CD4-positive, alpha-beta T cell (primary cell): ENCODE measurements at regions not wholly inside any gene's neighbourhood (a gene's known extent, or its start where the extent isn't known, plus 50 kb on each side); places are given as distances from the start of the nearest gene placed in this dataset.

Experiments used
- ATAC-seq: fragments of 200-7000 bp; cut with Tn5 transposase; one replicate; pipeline ENCODE4 v1.10.0; 2022; ENCODE audit warnings: mild to moderate bottlenecking; ENCODE audit not compliant: poor library complexity
- CTCF ChIA-PET: fragments of 350-600 bp; sonication (Branson Sonifier 250); formaldehyde crosslinking; loops from one replicate; lab custom pipeline; 2021; ENCODE audit warnings: antibody characterized with exemption, inconsistent platforms; lab: Charles Lee
- POLR2A ChIA-PET: fragments of 350-600 bp; sonication (Branson Sonifier 250); formaldehyde crosslinking; loops from one replicate; lab custom pipeline; 2021; ENCODE audit warnings: antibody characterized with exemption, inconsistent platforms; lab: Charles Lee
- DNase-seq, 14 experiments: peaks; one replicate each; pipeline ENCODE4 v3.0.0-alpha.2; 2013 to 2020; ENCODE audit warnings: mixed read lengths in 2 of 14
- H3K27ac ChIP-seq, 2 donors: one replicate each; pipeline versions ENCODE4 v1.5.1 to v1.7.0; 2013; ENCODE audit warnings: low read length in 2 of 2, low read depth in 1 of 2, mild to moderate bottlenecking in 1 of 2
- H3K27me3 ChIP-seq, 2 experiments: 1 replicate in 1 of 2; 2 replicates in 1 of 2; pipeline versions ENCODE4 v1.6.1 to v1.7.0; 2013; ENCODE audit warnings: low read length in 2 of 2, control low read depth in 1 of 2, mild to moderate bottlenecking in 1 of 2, moderate library complexity in 1 of 2; ENCODE audit not compliant: insufficient read depth in 2 of 2, control insufficient read depth in 1 of 2
- H3K36me3 ChIP-seq: one replicate; pipeline ENCODE4 v1.6.1; 2013; ENCODE audit warnings: low read length, control low read depth; ENCODE audit not compliant: insufficient read depth
- H3K4me1 ChIP-seq: one replicate; pipeline ENCODE4 v1.6.1; 2013; ENCODE audit warnings: low read length, control low read depth; ENCODE audit not compliant: insufficient read depth
- H3K4me3 ChIP-seq: one replicate; pipeline ENCODE4 v1.5.1; 2013; ENCODE audit warnings: mild to moderate bottlenecking, low read length, moderate library complexity
- H3K9me3 ChIP-seq, 2 experiments: 1 replicate in 1 of 2; 2 replicates in 1 of 2; pipeline versions ENCODE4 v1.6.1 to v1.7.0; 2013; ENCODE audit warnings: low read length in 2 of 2, mild to moderate bottlenecking in 2 of 2, control low read depth in 1 of 2, moderate library complexity in 1 of 2; ENCODE audit not compliant: control insufficient read depth in 1 of 2, insufficient read depth in 1 of 2
- H3K27ac Mint-ChIP-seq: one replicate; pipeline ENCODE4 v1.8.0; 2020; ENCODE audit warnings: mixed read lengths
- H3K27me3 Mint-ChIP-seq: one replicate; pipeline ENCODE4 v1.8.0; 2021; ENCODE audit warnings: mixed read lengths
- H3K36me3 Mint-ChIP-seq: one replicate; pipeline ENCODE4 v1.8.0; 2021; ENCODE audit warnings: low read depth, mixed read lengths
- H3K4me1 Mint-ChIP-seq: one replicate; pipeline ENCODE4 v1.8.0; 2021; ENCODE audit warnings: low read depth, mixed read lengths
- H3K4me3 Mint-ChIP-seq: one replicate; pipeline ENCODE4 v1.8.0; 2020; ENCODE audit warnings: mild to moderate bottlenecking, mixed read lengths
- H3K9me3 Mint-ChIP-seq: one replicate; pipeline ENCODE4 v1.8.0; 2020; ENCODE audit warnings: mixed read lengths
- CTCF ChIP-seq: fragments of 200-600 bp; IDR thresholded peaks from one replicate; pipeline ENCODE4 v1.8.0; 2022; ENCODE audit warnings: antibody characterized with exemption, mild to moderate bottlenecking
- intact Hi-C, 2 experiments: fragments of 100-400 bp; cut with DNase I in 1 of 2; cut with micrococcal nuclease in 1 of 2; formaldehyde crosslinking; loops; one replicate each; pipeline versions ENCODE4 v1.15.1 to v1.9.0; 2023 to 2025; cut with DNase I, micrococcal nuclease

GRCh38 chr1:56061824-56062223 lies 517.5 kb downstream of the PLPP3 start:
- Histone ChIP-seq H3K27me3 (no peaks in the 10 kb centered on the region), H3K9me3 (no peaks in the 10 kb centered on the region), H3K36me3 (no peaks in the 10 kb centered on the region), H3K4me1 (no peaks in the 10 kb centered on the region), H3K4me3 (no peak overlapping the region), H3K27ac (no peak overlapping the region)
- Mint-ChIP-seq H3K27me3 (no peaks in the 10 kb centered on the region), H3K9me3 (no peaks in the 10 kb centered on the region), H3K27ac (no peak overlapping the region), H3K4me1 (no peaks in the 10 kb centered on the region), H3K4me3 (no peak overlapping the region), H3K36me3 (no peaks in the 10 kb centered on the region)
- TF ChIP-seq CTCF = no peak
- DNase-seq = no peak
- ChIA-PET POLR2A (no interaction called here), CTCF (no interaction called here)
- intact Hi-C loops = no loop called here
- no peak for ATAC-seq

GRCh38 chr1:56060906-56061305 lies 518.5 kb downstream of the PLPP3 start:
- ChIA-PET CTCF (no interaction called here), POLR2A (no interaction called here)
- DNase-seq (no peak), ATAC-seq (no peak)
- Mint-ChIP-seq H3K4me1 (no peaks in the 10 kb centered on the region), H3K9me3 (no peaks in the 10 kb centered on the region), H3K27me3 (no peaks in the 10 kb centered on the region), H3K4me3 (no peak overlapping the region), H3K36me3 (no peaks in the 10 kb centered on the region), H3K27ac (no peak overlapping the region)
- TF ChIP-seq CTCF = no peak
- Histone ChIP-seq H3K9me3 (no peaks in the 10 kb centered on the region), H3K4me1 (no peaks in the 10 kb centered on the region), H3K4me3 (no peak overlapping the region), H3K27me3 (no peaks in the 10 kb centered on the region), H3K27ac (no peak overlapping the region), H3K36me3 (no peaks in the 10 kb centered on the region)
- intact Hi-C loops = no loop called here

- ChIA-PET POLR2A (no interaction called here), CTCF (no interaction called here)
- intact Hi-C loops = no loop called here
- H3K9me3 Mint-ChIP-seq = no peaks in the 10 kb centered on the region
- H3K36me3 Mint-ChIP-seq = no peaks in the 10 kb centered on the region
- H3K27ac Mint-ChIP-seq = no peak overlapping the region
- H3K4me3 Mint-ChIP-seq = no peak overlapping the region
- H3K27me3 Mint-ChIP-seq = no peaks in the 10 kb centered on the region
- no peak for ATAC-seq
- Histone ChIP-seq H3K4me3 (no peak overlapping the region), H3K4me1 (no peaks in the 10 kb centered on the region), H3K27me3 (no peaks in the 10 kb centered on the region), H3K36me3 (no peaks in the 10 kb centered on the region), H3K9me3 (no peaks in the 10 kb centered on the region), H3K27ac (no peak overlapping the region)
- TF ChIP-seq CTCF = no peak
- H3K4me1 Mint-ChIP-seq = no peaks in the 10 kb centered on the region
- no peak for DNase-seq
Observed at GRCh38 chr1:56057466-56058405, 521.6 kb downstream of the PLPP3 start.
